DMS 273 treated with DMSO at 0.1 percent for 48 hours (cell line): ENCODE measurements at regions not wholly inside any gene's neighbourhood (a gene's known extent, or its start where the extent isn't known, plus 50 kb on each side); places are given as distances from the start of the nearest gene placed in this dataset.

Experiments used
- DNase-seq: peaks from one replicate; lab custom pipeline; 2025; lab: John Stamatoyannopoulos, UW

DNA sequence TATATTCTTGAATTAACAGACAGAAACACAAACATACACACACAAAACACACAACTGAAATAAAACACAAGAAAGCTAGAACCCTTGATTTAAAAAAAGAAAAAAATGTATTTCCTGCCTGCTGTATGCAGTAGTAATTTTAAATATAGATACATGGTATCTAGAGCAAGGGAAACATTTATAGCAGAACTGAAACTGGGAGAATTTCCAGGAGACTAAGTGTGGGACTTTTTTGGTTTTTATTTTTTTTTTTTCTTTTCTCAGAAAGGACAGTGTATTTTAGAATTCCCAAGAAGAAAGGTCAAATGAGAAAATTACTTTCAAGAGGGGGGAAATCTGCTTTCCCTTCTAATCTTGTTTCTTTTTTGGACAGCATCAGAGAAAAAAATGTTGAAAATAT lies 558.9 kb upstream of the PKDCC start:
- no peak for DNase-seq

DNA sequence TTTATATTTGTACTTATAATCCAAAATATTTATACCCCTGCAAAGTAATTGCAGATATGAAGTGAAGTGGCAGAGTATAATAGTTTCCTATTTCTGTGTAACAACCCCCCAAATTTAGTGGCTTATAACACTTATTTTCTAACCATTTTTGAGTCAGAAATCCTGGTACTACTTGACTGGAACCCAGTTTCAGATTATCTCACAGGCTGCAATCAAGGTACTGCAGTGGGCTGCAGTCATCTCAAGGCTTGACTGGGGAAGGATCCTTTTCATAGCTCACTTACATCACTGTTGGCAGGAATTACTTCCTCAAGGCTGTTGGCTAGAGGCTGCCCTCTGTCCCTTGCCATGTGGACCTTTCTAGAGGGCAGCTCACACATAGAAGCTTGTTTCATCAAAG lies 558.2 kb upstream of the PKDCC start:
- DNase-seq: no peak

DNA sequence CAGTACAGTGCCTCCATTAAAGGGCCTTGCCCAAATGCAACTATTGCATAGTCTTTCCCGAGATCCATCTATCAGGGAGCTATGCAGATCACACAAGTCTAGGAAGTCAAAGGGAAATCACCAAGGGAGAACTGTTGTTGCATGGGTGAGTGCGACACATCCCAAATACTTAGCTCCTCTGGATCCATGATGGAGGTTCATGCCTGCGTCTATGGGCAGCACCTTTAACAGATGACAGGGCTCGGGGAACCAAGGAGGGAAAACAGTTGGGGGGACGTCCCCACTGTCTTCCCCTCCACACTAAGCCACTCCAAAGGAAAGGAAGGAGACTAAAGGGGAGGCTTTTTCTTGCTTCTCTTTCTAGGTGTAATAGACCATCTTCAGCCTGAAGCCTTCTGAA lies 552.8 kb upstream of the PKDCC start:
- no peak for DNase-seq

DNA sequence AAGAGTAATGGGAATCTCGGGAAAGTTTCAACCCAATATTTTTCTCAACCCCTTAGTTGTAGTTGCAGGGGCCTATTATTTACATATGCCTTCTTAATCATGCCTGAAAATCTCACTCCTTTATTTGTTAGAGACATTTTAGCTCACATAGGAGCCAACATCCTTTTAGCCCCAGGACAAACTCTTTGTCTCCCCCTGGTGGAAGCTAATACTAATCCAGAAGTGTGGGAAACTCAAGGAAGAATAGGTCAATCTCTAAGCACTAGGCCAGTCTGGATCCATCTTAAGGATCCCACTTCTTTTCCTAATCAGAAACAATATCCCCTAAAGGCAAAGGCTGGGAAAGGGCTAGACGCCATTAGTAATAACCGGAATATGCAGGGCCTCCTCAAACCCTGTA lies 550.9 kb upstream of the PKDCC start:
- DNase-seq: no peak

DNA sequence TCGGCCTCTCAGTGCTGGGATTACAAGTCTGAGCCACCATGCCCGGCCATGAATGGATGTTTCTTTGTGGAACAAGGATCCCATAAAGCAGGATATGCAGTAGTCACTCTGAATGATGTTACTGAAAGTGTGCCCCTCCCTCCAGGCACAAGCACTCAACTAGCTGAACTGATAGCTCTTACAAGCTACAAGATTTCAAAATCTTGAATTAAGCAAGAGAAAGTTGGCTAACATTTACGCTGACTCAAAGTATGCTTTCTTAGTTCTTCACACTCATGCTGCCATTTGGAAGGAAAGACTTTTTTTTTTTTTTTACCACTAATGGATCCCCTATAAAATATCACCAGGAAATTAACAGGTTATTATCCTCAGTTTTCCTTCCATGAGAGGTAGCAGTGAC lies 549.0 kb upstream of the PKDCC start:
- no peak for DNase-seq

DNA sequence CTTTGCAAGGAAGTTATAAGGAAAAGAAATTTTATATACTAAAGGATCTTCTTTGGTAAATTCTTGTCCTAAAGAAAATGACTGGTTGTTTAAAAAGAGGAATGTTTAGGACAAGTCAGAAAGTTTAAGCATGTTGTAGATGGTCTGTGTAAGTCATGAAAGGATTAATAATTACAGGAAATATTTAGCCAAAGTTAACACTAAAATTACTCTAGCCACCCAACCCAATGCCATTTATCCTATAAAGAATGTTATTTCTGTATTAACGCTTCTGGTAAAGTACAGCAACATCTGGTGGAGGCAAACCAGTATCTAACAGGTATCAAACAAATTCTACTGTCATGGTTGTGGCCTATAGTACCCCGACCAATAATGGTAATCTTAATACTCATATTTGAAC lies 546.9 kb upstream of the PKDCC start:
- no peak for DNase-seq

DNA sequence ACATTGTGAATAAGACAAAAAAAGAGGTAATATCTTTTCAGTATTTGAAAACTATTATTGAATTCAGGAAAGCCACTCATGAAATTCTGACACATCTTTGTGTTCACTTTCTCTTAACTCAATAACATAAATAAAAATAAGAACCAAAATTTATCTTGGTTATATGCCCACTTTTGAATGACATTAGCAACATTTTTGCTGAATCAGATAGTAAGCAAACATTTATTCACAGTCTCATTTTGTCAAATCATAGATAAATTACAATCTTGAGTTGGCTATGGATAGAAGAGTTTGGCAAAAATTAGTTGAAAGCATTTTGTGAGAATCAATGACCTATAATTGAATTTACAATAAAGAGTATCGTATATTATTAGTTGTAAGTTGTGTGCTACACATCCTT lies 545.1 kb upstream of the PKDCC start:
- no peak for DNase-seq

DNA sequence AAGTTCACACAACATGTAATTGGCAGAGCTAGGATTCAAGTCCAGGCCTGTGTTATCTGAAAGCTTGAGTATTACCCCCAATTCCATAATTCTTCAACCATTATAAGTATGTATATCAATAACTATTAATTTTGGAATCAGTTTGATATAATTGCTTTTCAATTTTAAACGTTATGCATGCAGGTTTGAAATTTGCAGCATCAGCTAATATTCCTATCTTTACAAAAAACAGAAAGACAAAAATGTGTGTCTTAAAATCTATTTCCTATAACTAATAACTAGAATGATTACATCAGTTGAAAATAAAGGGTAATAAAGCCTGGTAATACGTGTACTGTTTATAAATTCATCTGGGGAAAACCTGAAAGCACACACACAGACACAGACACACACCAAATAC lies 543.3 kb upstream of the PKDCC start:
- no peak for DNase-seq

DNA sequence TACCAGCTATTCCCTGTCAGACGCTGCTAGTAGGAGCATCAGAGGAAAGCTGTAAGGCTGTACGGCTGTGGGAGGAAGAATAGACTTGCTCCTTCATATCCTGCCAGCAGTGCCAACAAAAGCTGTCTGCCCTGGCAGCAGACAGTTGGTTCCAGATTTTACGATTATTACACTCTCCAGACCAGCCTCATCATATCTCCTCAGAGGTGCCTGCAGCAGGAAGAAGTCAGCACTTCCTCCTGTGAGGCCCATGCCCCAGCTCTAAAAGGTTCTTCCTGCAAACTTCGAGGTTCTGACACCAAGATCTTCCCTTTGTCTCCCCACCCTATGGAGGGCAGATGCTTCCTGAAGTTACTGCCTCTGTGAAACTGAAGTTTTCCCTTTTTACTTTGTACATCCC lies 537.7 kb upstream of the PKDCC start:
- no peak for DNase-seq

DNA sequence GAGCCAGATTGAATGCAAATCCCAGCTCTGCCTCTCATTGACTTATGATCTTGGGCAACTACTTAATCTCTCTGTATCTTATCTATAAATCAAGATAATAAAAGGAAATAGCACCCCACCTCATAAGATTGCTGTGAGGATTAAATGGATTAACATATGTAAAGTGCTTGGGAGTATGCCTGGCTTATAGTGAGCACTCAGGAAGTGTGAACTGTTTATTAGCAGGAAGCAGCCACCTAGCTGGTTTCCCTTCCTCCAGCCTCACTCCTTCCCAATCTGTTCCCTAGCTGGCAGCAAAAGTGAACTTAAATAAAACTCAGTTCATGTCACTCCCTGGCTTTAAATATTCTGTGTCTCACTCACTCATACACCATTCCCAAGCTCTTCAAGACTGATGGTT lies 526.6 kb upstream of the PKDCC start:
- DNase-seq: no peak

DNA sequence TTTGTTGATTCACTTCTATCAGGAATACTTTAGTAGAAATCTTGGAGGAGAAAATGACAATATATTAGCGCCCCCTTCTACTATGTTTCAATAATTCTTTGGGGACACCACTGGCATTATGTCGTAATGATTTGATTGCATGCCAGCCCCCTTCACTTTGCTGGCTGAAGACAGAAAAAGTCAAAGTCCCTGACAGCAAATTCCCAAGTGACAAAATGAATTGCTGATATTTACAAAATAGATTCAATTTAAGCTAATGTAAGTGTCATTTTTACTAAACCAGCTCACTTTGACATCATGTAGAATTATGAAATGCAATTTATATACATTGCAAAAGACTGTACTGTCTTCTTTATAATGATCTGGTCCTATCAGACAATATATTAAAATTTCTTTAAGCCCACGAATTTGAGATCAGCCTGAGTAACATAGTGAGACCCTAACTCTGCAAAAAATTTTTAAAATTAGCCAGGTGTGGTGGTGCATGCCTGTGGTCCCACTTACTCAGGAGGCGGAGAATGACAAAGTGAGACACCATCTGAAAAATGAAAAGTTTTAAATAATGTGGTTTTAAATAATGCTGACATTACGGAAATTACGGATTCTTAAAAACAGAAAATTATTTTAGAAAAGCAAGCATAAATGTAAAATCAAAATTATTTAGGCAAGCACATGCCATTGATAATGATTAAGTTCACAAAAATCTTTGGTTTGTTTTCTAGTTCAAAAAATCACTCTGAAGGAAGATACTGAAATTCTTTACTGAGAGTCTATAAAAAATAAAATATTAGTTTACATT lies 520.1 kb upstream of the PKDCC start:
- no peak for DNase-seq

DNA sequence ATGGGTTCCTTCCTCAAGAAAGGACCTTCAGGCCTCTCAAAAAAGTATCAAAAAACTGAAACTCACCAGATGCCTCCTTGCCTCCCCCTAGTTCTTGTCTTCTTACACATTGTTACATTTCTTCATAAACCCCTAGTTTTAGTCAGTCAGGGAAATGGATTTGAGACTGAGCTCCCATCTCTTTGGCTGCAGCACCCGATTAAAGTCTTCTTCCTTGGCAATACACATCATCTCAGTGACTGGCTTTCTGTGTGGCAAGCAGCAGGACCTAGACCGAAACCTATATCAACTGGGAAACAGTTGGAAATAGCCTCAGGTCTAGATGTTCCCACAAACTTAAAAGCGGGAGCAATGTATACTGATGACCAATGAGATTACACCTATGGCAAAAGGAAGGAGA lies 512.2 kb upstream of the PKDCC start:
- no peak for DNase-seq

DNA sequence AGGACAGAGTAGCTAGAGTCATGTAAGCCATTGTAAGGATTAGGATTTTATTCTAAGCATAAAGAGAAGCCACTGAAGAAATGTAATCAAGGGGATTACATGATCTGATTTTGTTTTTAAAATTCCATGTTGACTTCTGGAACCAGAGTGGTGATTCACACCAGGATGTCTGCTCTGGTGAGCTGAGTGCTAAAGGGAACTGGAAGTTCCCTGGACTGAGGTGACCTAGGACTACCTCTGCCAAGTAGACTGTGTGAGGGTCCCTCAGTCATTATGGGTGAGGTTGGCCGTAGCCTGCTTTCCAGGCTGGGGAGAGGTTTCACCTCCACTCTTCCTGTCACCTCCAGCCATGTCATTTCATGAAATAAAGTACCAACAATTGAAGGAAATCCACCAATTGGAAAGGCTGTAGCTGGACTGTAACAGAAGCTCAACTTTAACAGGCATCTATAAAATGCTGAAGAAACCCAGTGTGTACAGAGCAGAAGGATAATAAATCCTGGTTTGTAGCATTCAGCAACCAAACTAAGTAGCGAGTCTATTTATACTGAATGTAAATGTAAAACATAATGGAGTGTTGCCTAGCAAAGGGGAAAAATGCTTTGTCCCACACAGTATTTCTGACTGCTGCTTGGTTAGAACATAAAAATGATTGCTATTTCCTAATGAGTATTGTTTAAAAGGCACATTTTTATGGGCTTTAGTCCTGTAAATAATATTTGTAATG lies 507.4 kb upstream of the PKDCC start:
- DNase-seq: no peak

DNA sequence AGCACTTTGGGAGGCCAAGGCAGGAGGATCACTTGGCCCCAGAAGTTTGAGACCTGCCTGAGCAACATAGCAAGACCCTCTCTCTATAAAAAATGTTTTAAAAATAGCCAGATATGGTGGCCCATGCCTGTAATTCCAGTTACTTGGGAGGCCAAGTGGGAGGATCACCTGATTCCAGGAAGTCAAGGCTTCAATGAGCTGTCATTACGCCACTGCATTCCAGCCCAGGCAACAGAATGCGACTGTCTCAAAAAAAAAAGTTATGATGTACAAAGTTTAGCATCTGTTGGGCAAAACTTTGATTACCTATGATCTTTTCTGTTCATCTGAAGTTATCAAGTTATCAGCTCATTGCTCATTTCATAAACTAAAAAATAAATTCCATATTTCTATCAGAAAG lies 504.1 kb upstream of the PKDCC start:
- no peak for DNase-seq

DNA sequence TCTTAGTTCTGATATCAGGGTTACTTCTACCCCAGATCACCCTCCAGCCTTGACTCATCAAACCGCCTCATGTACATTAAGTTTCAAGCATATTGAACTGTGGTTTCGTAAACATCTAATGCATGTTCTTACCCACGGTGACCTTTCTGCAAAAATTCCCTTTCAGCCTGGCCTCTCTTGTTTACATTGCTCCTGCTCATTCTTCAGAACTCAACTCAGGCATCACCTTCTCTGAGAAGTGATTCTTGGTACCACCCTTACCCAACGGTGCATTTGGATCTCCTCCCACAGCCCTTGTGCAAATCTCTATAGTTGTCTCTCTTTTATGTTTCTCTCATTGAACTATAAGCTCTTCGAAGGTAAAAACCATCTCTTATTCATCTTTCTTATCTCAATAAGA lies 503.1 kb upstream of the PKDCC start:
- no peak for DNase-seq

DNA sequence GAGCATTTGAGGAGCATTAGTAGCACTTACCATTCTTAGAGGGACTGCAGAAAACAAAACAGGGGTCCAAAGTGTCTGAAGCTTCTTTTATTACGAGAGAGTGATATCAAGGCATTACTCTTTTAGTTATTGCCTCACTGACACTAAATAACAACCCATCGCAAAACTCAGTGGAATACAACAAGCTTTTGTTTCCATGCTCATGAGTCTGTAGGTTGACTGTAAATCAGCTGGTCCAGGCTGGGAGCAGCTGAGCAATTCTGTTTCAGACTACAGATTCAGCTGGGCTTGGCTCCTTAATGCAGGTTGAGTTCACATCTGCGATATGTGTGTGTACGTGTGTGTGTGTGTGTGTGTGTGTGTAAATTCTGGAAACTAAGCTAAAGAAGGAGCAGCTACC lies 501.8 kb upstream of the PKDCC start:
- no peak for DNase-seq

DNA sequence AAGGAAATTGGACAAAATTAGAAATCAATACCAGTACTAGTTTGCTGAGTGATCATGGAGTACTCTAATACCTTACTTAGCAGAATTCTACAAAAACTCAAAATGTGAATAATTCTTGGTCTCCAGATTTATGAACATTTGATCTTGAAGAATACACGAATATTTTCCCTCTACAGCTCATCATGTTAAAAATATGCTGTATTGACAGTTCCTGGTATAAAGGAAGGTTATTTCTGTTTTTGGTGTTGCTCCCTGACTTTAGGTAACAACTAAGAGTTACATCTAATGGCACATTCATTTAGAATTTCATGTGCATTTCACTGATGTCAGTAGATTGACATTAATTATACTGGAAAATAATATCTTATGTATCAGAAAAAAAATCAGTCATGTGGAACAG lies 479.2 kb upstream of the PKDCC start:
- DNase-seq: no peak

DNA sequence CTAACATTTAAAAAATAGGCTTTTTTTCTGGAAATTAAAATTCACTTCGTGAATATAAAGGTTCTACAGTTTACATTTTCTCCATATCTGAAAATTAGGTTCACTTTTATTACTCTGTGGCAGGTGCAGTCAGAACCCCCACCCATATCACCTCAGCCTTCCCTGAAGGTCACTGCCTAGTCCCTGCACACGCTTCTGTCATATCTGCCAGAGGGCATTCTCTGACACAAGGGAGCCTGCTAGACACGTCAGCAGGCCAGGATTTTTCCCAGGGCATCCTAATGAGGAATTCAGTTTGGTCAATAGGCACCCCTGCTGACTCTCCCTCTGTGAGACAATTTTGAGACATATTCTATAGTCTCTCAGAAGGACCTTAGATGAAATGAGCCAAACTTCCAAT lies 475.7 kb upstream of the PKDCC start:
- no peak for DNase-seq

DNA sequence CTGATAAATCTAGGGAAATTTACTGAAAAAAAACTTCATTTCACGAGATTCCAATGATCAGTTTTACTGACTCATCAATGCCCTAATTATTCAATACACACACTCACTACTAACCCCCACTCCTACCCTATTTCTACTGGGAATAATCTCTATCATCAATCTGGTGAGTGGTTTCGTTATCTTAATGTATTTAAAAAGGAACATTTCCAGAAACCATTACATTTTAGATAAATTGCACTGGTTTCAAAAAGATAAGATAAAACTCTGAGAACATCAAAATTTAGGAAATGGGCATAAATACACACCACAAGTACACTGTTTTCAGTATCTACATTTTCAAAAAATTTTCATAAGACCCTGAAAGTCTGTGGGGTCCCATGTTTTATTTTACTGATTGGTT lies 471.4 kb upstream of the PKDCC start:
- no peak for DNase-seq

DNA sequence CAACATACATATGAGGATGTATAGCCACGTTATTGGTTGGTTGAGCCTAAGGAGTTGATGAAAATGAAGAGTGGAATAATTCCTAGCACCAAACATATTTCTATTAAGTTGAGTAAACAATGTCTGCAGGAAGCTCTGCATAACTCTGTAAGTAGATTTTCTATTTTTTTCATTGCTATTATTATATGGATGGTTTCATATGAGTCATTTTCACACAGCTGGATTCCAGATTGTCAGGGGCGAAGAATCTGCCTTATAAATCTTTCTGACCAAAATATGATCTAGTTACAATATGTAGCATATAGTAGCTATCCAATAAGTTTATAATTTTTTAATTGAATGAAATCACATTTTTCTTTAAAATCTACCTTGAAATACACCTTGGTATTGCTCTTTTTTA lies 468.0 kb upstream of the PKDCC start:
- no peak for DNase-seq

DNA sequence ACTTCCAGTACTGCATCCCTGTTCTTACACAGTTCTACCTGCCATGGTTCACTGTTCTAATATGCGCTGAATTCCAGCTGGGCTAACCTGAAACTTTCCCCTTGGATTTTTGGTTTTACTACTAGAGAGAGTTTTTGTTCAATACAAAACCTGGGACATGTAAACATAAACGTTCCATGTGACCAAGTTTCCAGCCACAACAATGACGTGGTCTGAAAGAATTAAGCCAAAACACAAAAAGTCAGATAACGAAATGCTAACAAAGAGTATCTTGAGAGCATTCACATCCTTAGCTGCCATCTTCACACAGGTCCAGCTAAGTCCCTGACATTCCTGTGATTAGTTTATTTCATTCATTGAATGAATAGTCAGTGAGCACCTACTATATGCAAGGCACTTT lies 467.0 kb upstream of the PKDCC start:
- no peak for DNase-seq

DNA sequence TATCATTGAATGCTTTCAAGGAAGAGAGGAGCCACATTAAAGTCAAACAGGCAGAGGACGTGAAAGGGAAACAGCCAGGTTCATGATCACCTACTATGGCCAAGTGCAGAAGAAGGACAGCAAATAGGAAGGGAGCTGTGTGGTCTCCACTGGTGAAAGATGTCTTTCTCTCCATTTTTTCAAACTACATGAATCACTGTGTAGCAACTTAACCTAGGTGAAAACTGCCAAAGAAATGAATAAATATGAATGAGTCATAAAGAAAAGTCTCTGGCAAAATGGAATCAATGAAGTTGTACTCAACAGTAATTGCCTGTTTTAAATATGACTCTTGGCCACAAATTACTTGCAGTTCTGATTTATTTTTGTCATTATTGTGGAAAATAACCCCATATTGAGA lies 452.6 kb upstream of the PKDCC start:
- DNase-seq: no peak

DNA sequence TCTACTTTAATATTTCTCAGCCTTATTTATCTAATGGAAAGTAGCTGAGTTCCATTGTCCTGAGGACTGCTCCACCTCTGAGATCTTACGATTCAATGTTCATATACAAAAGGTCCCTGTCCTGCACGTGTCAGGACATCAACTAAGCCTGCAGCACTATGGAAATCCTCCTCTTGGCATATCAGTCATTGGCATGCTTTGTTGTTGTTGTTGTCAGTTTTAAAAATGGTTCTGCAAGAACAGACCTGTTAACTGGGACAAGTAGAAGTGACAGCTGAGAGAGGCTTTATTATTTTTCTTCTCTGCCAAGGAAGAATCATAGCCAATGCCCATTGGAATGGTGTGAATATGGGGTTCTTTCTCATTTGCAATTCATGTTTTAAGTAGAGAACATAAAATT lies 450.1 kb upstream of the PKDCC start:
- DNase-seq: no peak
